PC-3 (cell line): ENCODE measurements at regions not wholly inside any gene's neighbourhood (a gene's known extent, or its start where the extent isn't known, plus 50 kb on each side); places are given as distances from the start of the nearest gene placed in this dataset.

Experiments
- ATAC-seq: fragments of 200-7000 bp; cut with Tn5 transposase; 2 replicates; pipeline ENCODE4 v1.9.1; 2020; ENCODE audit warnings: mild to moderate bottlenecking, moderate library complexity
- BruUV-seq: library from RNA; stranded (reverse); fragments of 400-500 nt; replicated peaks from 2 replicates; lab custom pipeline; 2021; lab: Mats Ljungman, UMichigan
- CTCF ChIA-PET: fragments of 300-600 bp; sonication (Branson Sonifier 250); formaldehyde crosslinking; loops from one replicate; lab custom pipeline; 2022; ENCODE audit warnings: antibody characterized with exemption; lab: Charles Lee
- POLR2A ChIA-PET: fragments of 300-600 bp; sonication (Branson Sonifier 250); formaldehyde crosslinking; loops from one replicate; lab custom pipeline; 2022; ENCODE audit warnings: antibody characterized with exemption; ENCODE audit not compliant: unreplicated experiment; lab: Charles Lee
- DNase-seq: peaks from one replicate; pipeline ENCODE4 v3.0.0-alpha.2; 2015
- H2AFZ ChIP-seq: fragments of 300-600 bp; sonication (generic); 2 replicates; pipeline ENCODE4 v1.6.0; 2016; ENCODE audit warnings: antibody characterized with exemption, low read length
- H3F3A ChIP-seq: fragments of 300-600 bp; sonication (generic); one replicate; pipeline ENCODE4 v1.6.0; 2017; ENCODE audit warnings: antibody characterized with exemption, low read length, control low read depth, mild to moderate bottlenecking; ENCODE audit not compliant: unreplicated experiment
- H3K27ac ChIP-seq: fragments of 300-600 bp; sonication (generic); 2 replicates; pipeline ENCODE4 v1.5.1; 2016; ENCODE audit warnings: mild to moderate bottlenecking, low read length
- H3K27me3 ChIP-seq: fragments of 300-600 bp; sonication (generic); 2 replicates; pipeline ENCODE4 v1.6.1; 2016; ENCODE audit warnings: low read length, mixed read lengths
- H3K36me3 ChIP-seq: fragments of 300-600 bp; sonication (generic); 2 replicates; pipeline ENCODE4 v1.6.1; 2016; ENCODE audit warnings: low read depth, mixed run types, low read length, mixed read lengths
- H3K4me1 ChIP-seq: fragments of 300-600 bp; sonication (generic); 2 replicates; pipeline ENCODE4 v1.5.1; 2016; ENCODE audit warnings: low read length; ENCODE audit not compliant: insufficient read depth
- H3K4me2 ChIP-seq: fragments of 300-600 bp; sonication (generic); 2 replicates; pipeline ENCODE4 v1.6.0; 2016; ENCODE audit warnings: low read length
- H3K4me3 ChIP-seq: fragments of 300-600 bp; sonication (generic); 2 replicates; pipeline ENCODE4 v1.5.1; 2016; ENCODE audit warnings: mild to moderate bottlenecking, low read length, mixed read lengths
- H3K79me2 ChIP-seq: fragments of 300-600 bp; sonication (generic); 2 replicates; pipeline ENCODE4 v1.6.1; 2017; ENCODE audit warnings: low read length, mixed read lengths
- H3K9ac ChIP-seq: fragments of 300-600 bp; sonication (generic); 2 replicates; pipeline ENCODE4 v1.6.0; 2016; ENCODE audit warnings: mild to moderate bottlenecking, low read length
- H3K9me2 ChIP-seq: fragments of 300-600 bp; sonication (generic); replicated peaks from 2 replicates; pipeline ENCODE4 v1.6.1; 2016; ENCODE audit warnings: mixed run types, low read length, mixed read lengths
- H3K9me3 ChIP-seq: fragments of 300-600 bp; sonication (generic); 2 replicates; pipeline ENCODE4 v1.6.1; 2016; ENCODE audit warnings: low read length, mixed read lengths
- H4K20me1 ChIP-seq: fragments of 300-600 bp; sonication (generic); 2 replicates; pipeline ENCODE4 v1.6.1; 2016; ENCODE audit warnings: low read length, mixed read lengths
- EZH2 ChIP-seq: fragments of 300-600 bp; sonication (generic); IDR thresholded peaks from one replicate; pipeline ENCODE4 v1.6.1; 2017; ENCODE audit warnings: antibody characterized with exemption, mild to moderate bottlenecking, low read length; ENCODE audit not compliant: unreplicated experiment
- EZH2phosphoT487 ChIP-seq: fragments of 300-600 bp; sonication (generic); IDR thresholded peaks from 2 replicates; pipeline ENCODE4 v1.6.1; 2018; ENCODE audit warnings: mild to moderate bottlenecking, antibody characterized with exemption, low read length, borderline replicate concordance
- intact Hi-C: fragments of 100-400 bp; cut with micrococcal nuclease; formaldehyde crosslinking; loops from 2 replicates; pipeline ENCODE4 v1.9.0; 2023
- TF ChIP-seq, protein P1 (sequence below): fragments of 300-600 bp; sonication (generic); conservative IDR thresholded peaks from 2 replicates; pipeline ENCODE4 v1.5.1; 2017; ENCODE audit warnings: antibody characterized with exemption, low read depth, mild to moderate bottlenecking, low read length

DNA sequence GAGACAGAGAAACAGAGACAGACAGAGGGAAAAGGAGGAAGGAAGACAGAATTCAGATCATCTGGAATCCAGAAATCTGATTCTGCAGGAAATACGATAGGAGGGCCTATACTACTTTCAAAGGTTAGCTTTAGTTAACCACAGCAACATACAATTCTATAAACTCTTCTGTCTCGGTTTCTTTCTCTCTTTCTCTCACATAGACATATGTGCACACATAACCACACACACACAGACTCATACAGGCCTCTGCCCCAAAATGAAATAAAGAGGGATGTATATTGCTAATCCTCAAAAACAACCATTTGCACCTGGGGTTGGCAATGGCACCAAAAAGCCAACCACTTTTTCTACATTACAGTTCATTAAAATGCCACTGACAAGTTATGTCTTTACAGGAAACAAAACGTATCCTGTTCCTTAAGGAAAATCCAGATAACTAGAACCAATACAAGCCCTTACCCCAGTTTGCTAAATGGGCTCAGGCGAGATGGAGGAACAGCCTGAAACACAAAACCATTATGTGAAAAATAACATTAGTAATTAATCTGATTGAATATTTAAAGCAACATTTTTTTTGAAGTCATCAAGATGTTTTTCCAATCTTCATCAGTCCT is 372.3 kb upstream of the CCNH start:
- H3K4me1 ChIP-seq: 0 out of 2 replicates have a peak, but pooled peaks cover 4% of the 10 kb centered on the region
- H3F3A ChIP-seq: no peaks in the 10 kb centered on the region
- H3K9me2 ChIP-seq: no peaks in the 10 kb centered on the region
- H3K79me2 ChIP-seq: no peaks in the 10 kb centered on the region
- ATAC-seq: no peak
- H2AFZ ChIP-seq: no peak overlapping the region
- no peak overlapping the region for H3K4me3 ChIP-seq
- CTCF ChIA-PET: no interaction called here
- intact Hi-C loops: loop anchor here (5.0 to 10.0 kb wide), 3 partner anchors 112 to 480 kb away; partner anchors contain the start of gene TMEM161B
- no peaks in the 10 kb centered on the region for H3K36me3 ChIP-seq
- no peaks in the 10 kb centered on the region for H4K20me1 ChIP-seq
- no peak for DNase-seq
- no peaks in the 10 kb centered on the region for H3K27me3 ChIP-seq
- H3K9ac ChIP-seq: no peak overlapping the region
- H3K9me3 ChIP-seq: no peaks in the 10 kb centered on the region
- TF ChIP-seq EZH2: no peak
- TF ChIP-seq EZH2phosphoT487: no peak
- TF ChIP-seq, protein P1, sequence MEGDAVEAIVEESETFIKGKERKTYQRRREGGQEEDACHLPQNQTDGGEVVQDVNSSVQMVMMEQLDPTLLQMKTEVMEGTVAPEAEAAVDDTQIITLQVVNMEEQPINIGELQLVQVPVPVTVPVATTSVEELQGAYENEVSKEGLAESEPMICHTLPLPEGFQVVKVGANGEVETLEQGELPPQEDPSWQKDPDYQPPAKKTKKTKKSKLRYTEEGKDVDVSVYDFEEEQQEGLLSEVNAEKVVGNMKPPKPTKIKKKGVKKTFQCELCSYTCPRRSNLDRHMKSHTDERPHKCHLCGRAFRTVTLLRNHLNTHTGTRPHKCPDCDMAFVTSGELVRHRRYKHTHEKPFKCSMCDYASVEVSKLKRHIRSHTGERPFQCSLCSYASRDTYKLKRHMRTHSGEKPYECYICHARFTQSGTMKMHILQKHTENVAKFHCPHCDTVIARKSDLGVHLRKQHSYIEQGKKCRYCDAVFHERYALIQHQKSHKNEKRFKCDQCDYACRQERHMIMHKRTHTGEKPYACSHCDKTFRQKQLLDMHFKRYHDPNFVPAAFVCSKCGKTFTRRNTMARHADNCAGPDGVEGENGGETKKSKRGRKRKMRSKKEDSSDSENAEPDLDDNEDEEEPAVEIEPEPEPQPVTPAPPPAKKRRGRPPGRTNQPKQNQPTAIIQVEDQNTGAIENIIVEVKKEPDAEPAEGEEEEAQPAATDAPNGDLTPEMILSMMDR: no peak
- POLR2A ChIA-PET: no interaction called here
- BruUV-seq: no TSS peak
- H3K4me2 ChIP-seq: no peak overlapping the region
- no peak overlapping the region for H3K27ac ChIP-seq

DNA sequence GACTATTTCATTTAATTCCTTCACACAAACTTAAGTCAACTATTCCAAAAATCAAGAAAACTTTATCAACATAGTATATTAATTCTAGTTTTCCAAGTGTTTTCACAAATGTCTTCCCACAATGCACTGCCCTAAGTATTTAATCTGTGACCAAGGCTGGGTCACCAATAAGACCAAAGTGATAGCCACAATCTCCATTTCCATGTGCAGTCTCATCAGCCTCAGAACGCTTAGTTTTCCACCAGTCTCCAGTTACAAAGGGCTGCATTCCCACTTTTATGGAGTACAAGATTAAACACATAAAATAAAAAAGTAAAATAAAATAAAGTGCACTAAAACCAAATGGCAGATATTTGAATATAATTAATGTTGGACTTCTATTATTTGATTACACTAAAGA is 371.6 kb upstream of the CCNH start:
- Histone ChIP-seq H3K4me2 (no peak overlapping the region), H3K27ac (no peak overlapping the region), H3K9me3 (no peaks in the 10 kb centered on the region), H2AFZ (no peak overlapping the region), H3K27me3 (no peaks in the 10 kb centered on the region), H3F3A (no peaks in the 10 kb centered on the region), H3K4me1 (0 out of 2 replicates have a peak, but pooled peaks cover 4% of the 10 kb centered on the region), H3K9ac (no peak overlapping the region), H3K79me2 (no peaks in the 10 kb centered on the region), H3K36me3 (no peaks in the 10 kb centered on the region), H4K20me1 (no peaks in the 10 kb centered on the region), H3K9me2 (no peaks in the 10 kb centered on the region), H3K4me3 (no peak overlapping the region)
- CTCF ChIA-PET: no interaction called here
- intact Hi-C loops: loop anchor here (5.0 to 10.0 kb wide), 3 partner anchors 113 to 480 kb away; partner anchors contain the start of gene TMEM161B
- DNase-seq (no peak), ATAC-seq (no peak)
- no TSS peak for BruUV-seq
- POLR2A ChIA-PET: no interaction called here
- TF ChIP-seq EZH2phosphoT487 (no peak), EZH2 (no peak)
- TF ChIP-seq, protein P1: no peak

DNA sequence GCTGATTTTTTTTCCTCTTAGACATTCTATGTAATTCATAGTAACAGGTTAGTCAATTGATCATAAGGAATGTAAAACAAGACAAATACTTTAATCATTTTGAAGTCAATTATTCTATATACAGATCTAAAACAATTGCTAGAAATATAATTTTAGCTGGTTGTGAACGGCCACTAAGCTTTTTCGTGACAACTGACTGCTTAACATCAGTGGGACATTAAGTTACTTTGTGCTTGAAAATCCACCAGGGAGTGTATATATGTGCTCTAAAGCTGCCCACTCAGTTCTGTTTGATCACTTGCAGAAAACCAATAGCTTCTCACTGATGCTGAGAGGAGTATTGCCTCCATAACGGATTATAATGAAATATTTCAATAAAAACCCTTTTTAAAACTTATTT is 370.2 kb upstream of the CCNH start:
- intact Hi-C loops: loop anchor here (5.0 to 10.0 kb wide), 3 partner anchors 114 to 482 kb away; partner anchors contain the start of gene TMEM161B

More for the DNA sequence above, 370.2 kb upstream of the CCNH start:
- no peak overlapping the region for H3K4me2 ChIP-seq
- ChIA-PET CTCF (interaction anchor here (0.6 kb wide), 1 partner anchor 909 kb away, joined by 5 read pairs; no protein-coding TSS in a partner anchor), POLR2A (no interaction called here)
- ATAC-seq (no peak), DNase-seq (no peak)
- no peaks in the 10 kb centered on the region for H3K9me3 ChIP-seq
- TF ChIP-seq EZH2phosphoT487: no peak
- no peak for TF ChIP-seq EZH2
- TF ChIP-seq, protein P1: no peak
- H3K79me2 ChIP-seq: no peaks in the 10 kb centered on the region
- H3K4me1 ChIP-seq: 0 out of 2 replicates have a peak, but pooled peaks cover 4% of the 10 kb centered on the region
- H2AFZ ChIP-seq: no peak overlapping the region
- no peak overlapping the region for H3K9ac ChIP-seq
- H3K9me2 ChIP-seq: no peaks in the 10 kb centered on the region
- H4K20me1 ChIP-seq: no peaks in the 10 kb centered on the region
- H3K27me3 ChIP-seq: no peaks in the 10 kb centered on the region
- no peak overlapping the region for H3K4me3 ChIP-seq
- no peaks in the 10 kb centered on the region for H3K36me3 ChIP-seq
- H3F3A ChIP-seq: no peaks in the 10 kb centered on the region
- BruUV-seq: no TSS peak
- H3K27ac ChIP-seq: no peak overlapping the region
